GM12878 (cell line): ENCODE measurements at regions not wholly inside any gene's neighbourhood (a gene's known extent, or its start where the extent isn't known, plus 50 kb on each side); places are given as distances from the start of the nearest gene placed in this dataset.

ENCODE experiments used
- ATAC-seq: fragments of 200-7000 bp; cut with Tn5 transposase; 3 replicates; pipeline ENCODE4 v1.9.1; 2020; ENCODE audit warnings: mild to moderate bottlenecking, moderate library complexity
- BruUV-seq: library from RNA; stranded (reverse); fragments of 400-500 nt; replicated peaks from 2 replicates; lab custom pipeline; 2021; lab: Mats Ljungman, UMichigan
- CTCF ChIA-PET: fragments of 300-600 bp; sonication (Branson Sonifier 250); formaldehyde crosslinking; extraction: SDS; loops from one replicate; lab custom pipeline; 2021; ENCODE audit warnings: inconsistent platforms; lab: Yijun Ruan, JAX
- POLR2A ChIA-PET: fragments of 350-600 bp; formaldehyde crosslinking; extraction: SDS; loops from one replicate; lab custom pipeline; 2021; ENCODE audit warnings: inconsistent platforms; lab: Charles Lee
- RAD21 ChIA-PET: fragments of 300-600 bp; sonication (Branson Sonifier 250); formaldehyde crosslinking; loops from one replicate; lab custom pipeline; 2023; ENCODE audit warnings: antibody characterized with exemption; ENCODE audit not compliant: unreplicated experiment; lab: Charles Lee
- SMC1A ChIA-PET: fragments of 300-600 bp; sonication (Branson Sonifier 250); formaldehyde crosslinking; loops from one replicate; lab custom pipeline; 2023; ENCODE audit not compliant: unreplicated experiment, uncharacterized antibody; lab: Charles Lee
- DNase-seq: peaks from one replicate; pipeline ENCODE4 v3.0.0-alpha.2; 2011; ENCODE audit warnings: low read depth, low spot score
- FAIRE-seq: peaks from 3 replicates; lab custom pipeline; 2011; peaks lifted over from hg19 to GRCh38; lab: Jason Lieb, UNC
- H2AFZ ChIP-seq: 2 replicates; pipeline ENCODE4 v1.6.0; 2011; ENCODE audit warnings: low read depth, low read length, control low read depth; ENCODE audit not compliant: control insufficient read depth
- H3K27ac ChIP-seq: 2 replicates; pipeline ENCODE4 v1.5.1; 2011; ENCODE audit warnings: control low read depth; ENCODE audit not compliant: control insufficient read depth, insufficient read depth
- H3K27me3 ChIP-seq, 2 experiments: replicated peaks in 1 of 2; 2 replicates each; pipeline versions ENCODE4 v1.6.0 to v1.6.1; 2011; ENCODE audit warnings: low read length in 1 of 2; ENCODE audit not compliant: control insufficient read depth in 2 of 2, insufficient read depth in 2 of 2
- H3K36me3 ChIP-seq, 2 experiments: 2 replicates each; pipeline ENCODE4 v1.5.1; 2011; ENCODE audit warnings: low read length in 1 of 2; ENCODE audit not compliant: control insufficient read depth in 2 of 2, insufficient read depth in 2 of 2
- H3K4me1 ChIP-seq: 2 replicates; pipeline ENCODE4 v1.6.1; 2011; ENCODE audit warnings: mild to moderate bottlenecking, low read length, moderate library complexity, mixed read lengths; ENCODE audit not compliant: control insufficient read depth, insufficient read depth
- H3K4me2 ChIP-seq: 2 replicates; pipeline ENCODE4 v1.6.0; 2011; ENCODE audit warnings: control low read depth; ENCODE audit not compliant: control insufficient read depth, insufficient read depth
- H3K4me3 ChIP-seq: fragments of 200-600 bp; sonication (generic); 2 replicates; pipeline ENCODE4 v1.5.1; 2016
- H3K79me2 ChIP-seq: 2 replicates; pipeline ENCODE4 v1.6.0; 2011; ENCODE audit warnings: low read length; ENCODE audit not compliant: control insufficient read depth, insufficient read depth
- H3K9ac ChIP-seq: 2 replicates; pipeline ENCODE4 v1.8.0; 2011; ENCODE audit warnings: low read length, control low read depth, mixed read lengths; ENCODE audit not compliant: control insufficient read depth, insufficient read depth
- H3K9me3 ChIP-seq: replicated peaks from 3 replicates; pipeline ENCODE4 v1.5.1; 2011; ENCODE audit warnings: mild to moderate bottlenecking, low read length; ENCODE audit not compliant: control insufficient read depth, insufficient read depth
- H4K20me1 ChIP-seq: 2 replicates; pipeline ENCODE4 v1.6.0; 2011; ENCODE audit not compliant: control insufficient read depth, insufficient read depth
- ASH2L ChIP-seq: fragments of 300-600, 200-600 bp; sonication (generic); IDR thresholded peaks from 2 replicates; pipeline ENCODE4 v1.6.1; 2017; ENCODE audit warnings: low read depth, mild to moderate bottlenecking, borderline replicate concordance
- ATF7 ChIP-seq: fragments of 450-650 bp; IDR thresholded peaks from 2 replicates; pipeline ENCODE4 v1.6.1; 2016; ENCODE audit warnings: low read depth, mild to moderate bottlenecking
- CBFB ChIP-seq: IDR thresholded peaks from 2 replicates; pipeline ENCODE4 v1.6.1; 2016; ENCODE audit warnings: antibody characterized with exemption, low read depth
- CHD2 ChIP-seq: IDR thresholded peaks from 2 replicates; pipeline ENCODE4 v1.6.1; 2011; ENCODE audit warnings: low read depth, low read length, improper control_type of control experiment, borderline replicate concordance
- CREM ChIP-seq: IDR thresholded peaks from 2 replicates; pipeline ENCODE4 v1.6.1; 2014; ENCODE audit warnings: antibody characterized with exemption, low read depth
- EZH2 ChIP-seq: IDR thresholded peaks from 2 replicates; pipeline ENCODE4 v1.6.1; 2012; ENCODE audit warnings: low read depth, mild to moderate bottlenecking, control low read depth, inconsistent platforms, low read length, borderline replicate concordance; ENCODE audit not compliant: control insufficient read depth
- FOXK2 ChIP-seq: fragments of 450-650 bp; IDR thresholded peaks from 2 replicates; pipeline ENCODE4 v1.6.1; 2017; ENCODE audit warnings: mild to moderate bottlenecking, moderate library complexity
- IRF4 ChIP-seq: IDR thresholded peaks from 2 replicates; pipeline ENCODE4 v1.6.1; 2011; ENCODE audit warnings: low read depth, low read length
- KLF5 ChIP-seq: fragments of 450-650 bp; IDR thresholded peaks from 2 replicates; pipeline ENCODE4 v1.6.1; 2014; ENCODE audit warnings: mild to moderate bottlenecking; ENCODE audit not compliant: partially characterized antibody
- MTA2 ChIP-seq: fragments of 450-650 bp; IDR thresholded peaks from 2 replicates; pipeline ENCODE4 v1.6.1; 2016; ENCODE audit warnings: low read depth, mild to moderate bottlenecking, moderate library complexity
- NRF1 ChIP-seq: conservative IDR thresholded peaks from 2 replicates; pipeline ENCODE4 v1.6.1; 2011; ENCODE audit warnings: mild to moderate bottlenecking, low read depth, low read length, improper control_type of control experiment
- RB1 ChIP-seq: fragments of 450-650 bp; formaldehyde crosslinking; IDR thresholded peaks from 2 replicates; pipeline ENCODE4 v1.6.1; 2017; ENCODE audit warnings: mild to moderate bottlenecking, borderline replicate concordance
- SIN3A ChIP-seq: IDR thresholded peaks from 2 replicates; pipeline ENCODE4 v1.6.1; 2012; ENCODE audit warnings: low read depth, low read length, improper control_type of control experiment
- WGBS: methylation state at CpG from one replicate; pipeline ENCODE4 v1.1.6; 2016; ENCODE audit warnings: low lambda C conversion rate; ENCODE audit not compliant: insufficient replicate concordance, insufficient coverage; ENCODE audit errors: missing lambda C conversion rate; 5-methylcytosine and 5-hydroxymethylcytosine counted together
- in situ Hi-C: fragments of 300-500 bp; cut with MboI; formaldehyde crosslinking; loops from 9 replicates; pipeline ENCODE4 v1.14.3; 2018; ENCODE audit warnings: mixed read lengths
- intact Hi-C: fragments of 100-400 bp; cut with micrococcal nuclease; formaldehyde crosslinking; loops from one replicate; pipeline ENCODE4 v1.14.2; 2022; ENCODE audit not compliant: unreplicated experiment
- TF ChIP-seq, protein P1 (sequence below): IDR thresholded peaks from 2 replicates; pipeline ENCODE4 v1.6.1; 2012; ENCODE audit warnings: improper control_type of control experiment, low read depth, low read length; ENCODE audit not compliant: insufficient replicate concordance

DNA sequence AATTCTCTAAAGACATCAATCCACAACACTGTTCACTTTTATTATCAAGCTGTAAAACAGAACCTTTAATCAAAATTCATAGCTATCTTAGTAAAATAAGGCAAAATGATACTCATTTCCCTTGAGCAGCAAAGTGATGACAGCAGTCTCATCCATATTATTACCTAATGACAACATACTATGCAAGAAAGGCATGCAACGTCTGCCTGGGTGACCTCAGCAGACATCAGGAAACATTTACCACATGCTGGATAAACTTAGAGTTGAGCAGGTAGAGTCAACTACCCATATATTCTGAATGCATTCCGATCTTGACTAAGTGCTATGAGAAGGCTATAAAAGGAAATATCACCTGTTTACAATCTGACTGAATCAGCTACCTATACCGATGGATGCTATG lies 145.1 kb downstream of the SIPA1L2 start:
- WGBS, result 12% methylated on average over 3 of the region's 3 CpGs
- Histone ChIP-seq H3K9ac (no peak overlapping the region), H3K36me3 (no peaks in the 10 kb centered on the region), H3K79me2 (no peaks in the 10 kb centered on the region), H3K27me3 (no peaks in the 10 kb centered on the region; a peak in 2 of 4 replicates), H4K20me1 (no peaks in the 10 kb centered on the region), H3K4me2 (no peak overlapping the region), H3K4me1 (no peaks in the 10 kb centered on the region), H3K9me3 (no peaks in the 10 kb centered on the region), H3K4me3 (no peak overlapping the region), H2AFZ (no peak overlapping the region), H3K27ac (no peak overlapping the region)
- in situ Hi-C loops (no loop called here), intact Hi-C loops (no loop called here)
- no TSS peak for BruUV-seq
- RAD21 ChIA-PET, result no interaction called here
- TF ChIP-seq ASH2L, result no peak
- no peak for TF ChIP-seq CREM
- no peak for TF ChIP-seq ATF7
- TF ChIP-seq FOXK2, result no peak
- TF ChIP-seq, protein P1, sequence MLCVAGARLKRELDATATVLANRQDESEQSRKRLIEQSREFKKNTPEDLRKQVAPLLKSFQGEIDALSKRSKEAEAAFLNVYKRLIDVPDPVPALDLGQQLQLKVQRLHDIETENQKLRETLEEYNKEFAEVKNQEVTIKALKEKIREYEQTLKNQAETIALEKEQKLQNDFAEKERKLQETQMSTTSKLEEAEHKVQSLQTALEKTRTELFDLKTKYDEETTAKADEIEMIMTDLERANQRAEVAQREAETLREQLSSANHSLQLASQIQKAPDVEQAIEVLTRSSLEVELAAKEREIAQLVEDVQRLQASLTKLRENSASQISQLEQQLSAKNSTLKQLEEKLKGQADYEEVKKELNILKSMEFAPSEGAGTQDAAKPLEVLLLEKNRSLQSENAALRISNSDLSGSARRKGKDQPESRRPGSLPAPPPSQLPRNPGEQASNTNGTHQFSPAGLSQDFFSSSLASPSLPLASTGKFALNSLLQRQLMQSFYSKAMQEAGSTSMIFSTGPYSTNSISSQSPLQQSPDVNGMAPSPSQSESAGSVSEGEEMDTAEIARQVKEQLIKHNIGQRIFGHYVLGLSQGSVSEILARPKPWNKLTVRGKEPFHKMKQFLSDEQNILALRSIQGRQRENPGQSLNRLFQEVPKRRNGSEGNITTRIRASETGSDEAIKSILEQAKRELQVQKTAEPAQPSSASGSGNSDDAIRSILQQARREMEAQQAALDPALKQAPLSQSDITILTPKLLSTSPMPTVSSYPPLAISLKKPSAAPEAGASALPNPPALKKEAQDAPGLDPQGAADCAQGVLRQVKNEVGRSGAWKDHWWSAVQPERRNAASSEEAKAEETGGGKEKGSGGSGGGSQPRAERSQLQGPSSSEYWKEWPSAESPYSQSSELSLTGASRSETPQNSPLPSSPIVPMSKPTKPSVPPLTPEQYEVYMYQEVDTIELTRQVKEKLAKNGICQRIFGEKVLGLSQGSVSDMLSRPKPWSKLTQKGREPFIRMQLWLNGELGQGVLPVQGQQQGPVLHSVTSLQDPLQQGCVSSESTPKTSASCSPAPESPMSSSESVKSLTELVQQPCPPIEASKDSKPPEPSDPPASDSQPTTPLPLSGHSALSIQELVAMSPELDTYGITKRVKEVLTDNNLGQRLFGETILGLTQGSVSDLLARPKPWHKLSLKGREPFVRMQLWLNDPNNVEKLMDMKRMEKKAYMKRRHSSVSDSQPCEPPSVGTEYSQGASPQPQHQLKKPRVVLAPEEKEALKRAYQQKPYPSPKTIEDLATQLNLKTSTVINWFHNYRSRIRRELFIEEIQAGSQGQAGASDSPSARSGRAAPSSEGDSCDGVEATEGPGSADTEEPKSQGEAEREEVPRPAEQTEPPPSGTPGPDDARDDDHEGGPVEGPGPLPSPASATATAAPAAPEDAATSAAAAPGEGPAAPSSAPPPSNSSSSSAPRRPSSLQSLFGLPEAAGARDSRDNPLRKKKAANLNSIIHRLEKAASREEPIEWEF, result no peak
- TF ChIP-seq IRF4, result no peak
- no peak for TF ChIP-seq CBFB
- TF ChIP-seq SIN3A, result no peak
- no peak for TF ChIP-seq EZH2
- no peak for TF ChIP-seq RB1
- TF ChIP-seq NRF1, result no peak
- TF ChIP-seq CHD2, result no peak
- TF ChIP-seq MTA2, result no peak
- TF ChIP-seq KLF5, result no peak
- CTCF ChIA-PET, result no interaction called here
- FAIRE-seq, result peak; percentile 64
- no peak for ATAC-seq
- SMC1A ChIA-PET, result no interaction called here
- DNase-seq, result no peak
- POLR2A ChIA-PET, result no interaction called here
